ENCODE measurements at regions not wholly inside any gene's neighbourhood (a gene's known extent, or its start where the extent isn't known, plus 50 kb on each side); places are given as distances from the start of the nearest gene placed in this dataset.

GRCh38 chr3:193945143-193945542, 190.8 kb upstream of the HES1 start:
- Histone ChIP-seq H3K23me2 (ENCODE audit: low read depth, low read length) (no peaks in the 10 kb centered on the region), H3K18ac (ENCODE audit: extremely low read depth, low read length) (peak overlapping the region; percentile 84; the same call in 1 of the 2 replicates), H3K9me3 (ENCODE audit: insufficient read depth in 2 of 2, low read depth in 1 of 2, low read length in 1 of 2) (no peaks in the 10 kb centered on the region), H2BK120ac (replicated peaks; ENCODE audit: low read depth, low read length) (peak overlapping the region; percentile 1), H2BK20ac (ENCODE audit: low read length) (peak overlapping the region; percentile 44; the same call in 1 of the 2 replicates), H4K8ac (ENCODE audit: extremely low read depth, insufficient read depth, low read length) (no peak overlapping the region), H3K14ac (ENCODE audit: insufficient read length) (no peak overlapping the region), H3K4me2 (ENCODE audit: insufficient read depth in 1 of 2, low read depth in 2 of 2, low read length in 2 of 2) (peak overlapping the region in 1 of 2 experiments; percentile 49; a peak in 1 of 4 replicates), H2BK15ac (ENCODE audit: low read length) (no peak overlapping the region), H2BK12ac (ENCODE audit: low read depth, low read length) (peak overlapping the region; percentile 82; the same call in 1 of the 2 replicates), H4K20me1 (replicated peaks in 1 of 2; ENCODE audit: control insufficient read depth in 1 of 2, insufficient read depth in 2 of 2, low read length in 2 of 2) (no peaks in the 10 kb centered on the region), H2AK5ac (ENCODE audit: low read depth, low read length) (peak overlapping the region; percentile 65; the same call in 1 of the 2 replicates), H4K91ac (replicated peaks; ENCODE audit: insufficient read length, low read length) (no peak overlapping the region), H3K4me3 (ENCODE audit: extremely low read depth in 1 of 4, insufficient read depth in 2 of 4, low read depth in 3 of 4, low read length in 4 of 4) (no peak overlapping the region; a peak in 1 of 8 replicates), H3K79me1 (ENCODE audit: low read depth, low read length) (no peaks in the 10 kb centered on the region), H2BK5ac (ENCODE audit: low read depth, low read length) (0 out of 2 replicates have a peak overlapping the region, but pooled peaks have one; percentile 55), H3K79me2 (ENCODE audit: control insufficient read depth in 1 of 2, insufficient read depth in 2 of 2, low read length in 2 of 2) (no peaks in the 10 kb centered on the region), H3K4me1 (replicated peaks in 1 of 4; ENCODE audit: control insufficient read depth in 3 of 4, insufficient read depth in 4 of 4, low read length in 3 of 4) (peaks cover 13 to 39% (median 22%) of the 10 kb centered on the region in 4 experiments), H2AFZ (ENCODE audit: low read length) (no peak overlapping the region), H3K56ac (replicated peaks; ENCODE audit: insufficient read length, low read depth, low read length) (no peak overlapping the region), H3K23ac (ENCODE audit: insufficient read length) (no peak overlapping the region), H3K4ac (replicated peaks; ENCODE audit: insufficient read length, low read depth, low read length) (no peak overlapping the region), H3K27ac (ENCODE audit: low read depth, low read length) (no peak overlapping the region), H4K5ac (ENCODE audit: insufficient read length, low read depth, low read length) (no peak overlapping the region), H3K36me3 (ENCODE audit: control insufficient read depth in 2 of 4, insufficient read depth in 4 of 4, low read length in 3 of 4) (no peaks in the 10 kb centered on the region), H3K9ac (replicated peaks in 1 of 4; ENCODE audit: extremely low read depth in 1 of 4, low read depth in 3 of 4, low read length in 3 of 4) (no peak overlapping the region), H3K27me3 (replicated peaks in 1 of 4; ENCODE audit: control insufficient read depth in 3 of 4, extremely low read depth in 1 of 4, insufficient read depth in 3 of 4, low read length in 3 of 4) (peaks cover 0 to 2% (median 0%) of the 10 kb centered on the region in 4 experiments; a peak in 4 of 7 replicates)
- FAIRE-seq (peak; percentile 42), DNase-seq (ENCODE audit: low read depth in 1 of 2, low spot score in 2 of 2) (no peak)
- TF ChIP-seq SP1 (IDR thresholded peaks at IDR 0.05; ENCODE audit: low read depth, low read length) (no peak), RAD21 (IDR thresholded peaks at IDR 0.05 in 1 of 2, conservative IDR thresholded peaks at IDR 0.05 in 1 of 2; ENCODE audit: low read depth in 2 of 2, low read length in 2 of 2) (peak; percentile 19 to 39; a peak in 3 of 4 replicates)
- CTCF ChIA-PET (ENCODE audit: partially characterized antibody), result interaction anchor here (3.8 kb wide), 1 partner anchor 25 kb away, joined by 15 read pairs; no protein-coding TSS in a partner anchor
- POLR2A ChIA-PET (ENCODE audit: partially characterized antibody), result no interaction called here
- WGBS, 2 experiments (ENCODE audit: extremely low coverage in 1 of 2, insufficient coverage in 1 of 2, insufficient read length in 1 of 2, insufficient replicate concordance in 2 of 2, low coverage in 1 of 2, low lambda C conversion rate in 2 of 2, missing lambda C conversion rate in 1 of 2), result 78% methylated on average over 5 of the region's 5 CpGs; no CpG with 5 or more reads in 1 of the 2 experiments

Measured in H1 (cell line).